ENCODE measurements at regions not wholly inside any gene's neighbourhood (a gene's known extent, or its start where the extent isn't known, plus 50 kb on each side); places are given as distances from the start of the nearest gene placed in this dataset.

- TF ChIP-seq POLR2A (IDR thresholded peaks at IDR 0.05) (no peak), POLR2AphosphoS5 (IDR thresholded peaks at IDR 0.05) (no peak)
These were observed 153.0 kb downstream of the IRX2 start for GRCh38 chr5:2598503-2598902.

Measured in spleen (tissue), 3 donors.